PC-9 (cell line): ENCODE measurements at regions not wholly inside any gene's neighbourhood (a gene's known extent, or its start where the extent isn't known, plus 50 kb on each side); places are given as distances from the start of the nearest gene placed in this dataset.

ENCODE experiments used
- BruUV-seq: library from RNA; stranded (reverse); fragments of 400-500 nt; replicated peaks from 2 replicates; lab custom pipeline; 2021; lab: Mats Ljungman, UMichigan
- CTCF ChIA-PET: fragments of 300-600 bp; sonication (Branson Sonifier 250); formaldehyde crosslinking; loops from one replicate; lab custom pipeline; 2022; ENCODE audit warnings: antibody characterized with exemption; lab: Charles Lee
- POLR2A ChIA-PET: fragments of 300-600 bp; sonication (Branson Sonifier 250); formaldehyde crosslinking; loops from one replicate; lab custom pipeline; 2022; ENCODE audit warnings: antibody characterized with exemption; ENCODE audit not compliant: unreplicated experiment; lab: Charles Lee
- DNase-seq, 2 experiments: peaks; one replicate each; pipeline versions ENCODE4 v3.0.0 to v3.0.0-alpha.2; 2015 to 2022; ENCODE audit warnings: mixed read lengths in 1 of 2
- H2AFZ ChIP-seq: fragments of 200-600 bp; sonication (generic); 2 replicates; pipeline ENCODE4 v1.8.1; 2017; ENCODE audit warnings: antibody characterized with exemption
- H3F3A ChIP-seq: fragments of 200-600 bp; sonication (generic); 2 replicates; pipeline ENCODE4 v1.8.1; 2017; ENCODE audit warnings: antibody characterized with exemption, mild to moderate bottlenecking, low read depth; ENCODE audit not compliant: insufficient read depth
- H3K27ac ChIP-seq: fragments of 200-600 bp; sonication (generic); 2 replicates; pipeline ENCODE4 v1.6.1; 2016; ENCODE audit warnings: mixed run types
- H3K27me3 ChIP-seq: fragments of 200-600 bp; sonication (generic); 2 replicates; pipeline ENCODE4 v1.6.1; 2016; ENCODE audit warnings: low read depth, mixed run types; ENCODE audit not compliant: insufficient read depth
- H3K36me3 ChIP-seq: fragments of 200-600 bp; sonication (generic); 2 replicates; pipeline ENCODE4 v1.6.1; 2016; ENCODE audit warnings: low read depth, mixed run types
- H3K4me1 ChIP-seq: fragments of 200-600 bp; sonication (generic); replicated peaks from 2 replicates; pipeline ENCODE4 v1.6.1; 2016; ENCODE audit warnings: mixed run types; ENCODE audit not compliant: insufficient read depth
- H3K4me2 ChIP-seq: fragments of 200-600 bp; sonication (generic); 2 replicates; pipeline ENCODE4 v1.6.1; 2017; ENCODE audit warnings: mixed run types
- H3K4me3 ChIP-seq: fragments of 200-600 bp; sonication (generic); 2 replicates; pipeline ENCODE4 v1.6.1; 2016; ENCODE audit warnings: mixed run types
- H3K79me2 ChIP-seq: fragments of 200-600 bp; sonication (generic); 2 replicates; pipeline ENCODE4 v1.6.1; 2017; ENCODE audit warnings: low read depth, mixed run types
- H3K9me2 ChIP-seq: fragments of 200-600 bp; sonication (generic); 2 replicates; pipeline ENCODE4 v1.8.1; 2017; ENCODE audit warnings: mild to moderate bottlenecking; ENCODE audit not compliant: insufficient read depth
- H3K9me3 ChIP-seq: fragments of 200-600 bp; sonication (generic); 2 replicates; pipeline ENCODE4 v1.8.1; 2016; ENCODE audit warnings: low read depth; ENCODE audit not compliant: insufficient read depth
- H4K20me1 ChIP-seq: fragments of 200-600 bp; sonication (generic); 2 replicates; pipeline ENCODE4 v1.8.1; 2017; ENCODE audit not compliant: insufficient read depth
- EZH2 ChIP-seq: fragments of 200-600 bp; sonication (generic); IDR thresholded peaks from 2 replicates; pipeline ENCODE4 v1.8.0; 2017; ENCODE audit warnings: antibody characterized with exemption, low read depth
- intact Hi-C: fragments of 100-400 bp; cut with micrococcal nuclease; formaldehyde crosslinking; loops from one replicate; pipeline ENCODE4 v1.10.0; 2022; ENCODE audit not compliant: unreplicated experiment
- TF ChIP-seq, protein P1 (sequence below): fragments of 200-600 bp; sonication (generic); conservative IDR thresholded peaks from 2 replicates; pipeline ENCODE4 v1.6.1; 2017; ENCODE audit warnings: mixed run types, antibody characterized with exemption, mild to moderate bottlenecking, moderate library complexity

DNA sequence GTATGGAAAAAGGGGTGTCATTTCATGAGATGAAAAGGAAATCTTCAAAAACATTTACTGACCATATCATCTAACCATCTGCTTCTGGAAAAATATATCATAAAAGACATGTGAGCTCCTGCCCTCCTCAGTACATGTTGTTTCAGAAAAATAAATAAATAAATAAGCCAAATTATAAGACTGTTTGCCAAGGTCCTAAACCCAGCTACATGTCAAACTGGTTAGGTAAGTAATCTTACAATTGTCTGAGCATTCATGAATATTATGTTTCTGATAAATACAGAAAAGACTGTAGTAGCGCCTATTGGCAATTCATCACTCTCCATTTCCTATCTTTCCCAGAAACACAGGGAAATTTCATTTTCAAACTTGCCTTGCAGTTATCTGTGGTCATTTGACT, 138.9 kb upstream of the SETBP1 start:
- TF ChIP-seq EZH2, result no peak
- TF ChIP-seq, protein P1, sequence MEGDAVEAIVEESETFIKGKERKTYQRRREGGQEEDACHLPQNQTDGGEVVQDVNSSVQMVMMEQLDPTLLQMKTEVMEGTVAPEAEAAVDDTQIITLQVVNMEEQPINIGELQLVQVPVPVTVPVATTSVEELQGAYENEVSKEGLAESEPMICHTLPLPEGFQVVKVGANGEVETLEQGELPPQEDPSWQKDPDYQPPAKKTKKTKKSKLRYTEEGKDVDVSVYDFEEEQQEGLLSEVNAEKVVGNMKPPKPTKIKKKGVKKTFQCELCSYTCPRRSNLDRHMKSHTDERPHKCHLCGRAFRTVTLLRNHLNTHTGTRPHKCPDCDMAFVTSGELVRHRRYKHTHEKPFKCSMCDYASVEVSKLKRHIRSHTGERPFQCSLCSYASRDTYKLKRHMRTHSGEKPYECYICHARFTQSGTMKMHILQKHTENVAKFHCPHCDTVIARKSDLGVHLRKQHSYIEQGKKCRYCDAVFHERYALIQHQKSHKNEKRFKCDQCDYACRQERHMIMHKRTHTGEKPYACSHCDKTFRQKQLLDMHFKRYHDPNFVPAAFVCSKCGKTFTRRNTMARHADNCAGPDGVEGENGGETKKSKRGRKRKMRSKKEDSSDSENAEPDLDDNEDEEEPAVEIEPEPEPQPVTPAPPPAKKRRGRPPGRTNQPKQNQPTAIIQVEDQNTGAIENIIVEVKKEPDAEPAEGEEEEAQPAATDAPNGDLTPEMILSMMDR, result no peak
- Histone ChIP-seq H3K9me3 (no peaks in the 10 kb centered on the region), H4K20me1 (no peaks in the 10 kb centered on the region), H3K4me1 (peaks cover 28% of the 10 kb centered on the region), H3K27me3 (no peaks in the 10 kb centered on the region), H3K4me2 (no peak overlapping the region), H2AFZ (no peak overlapping the region), H3K27ac (no peak overlapping the region), H3K4me3 (no peak overlapping the region), H3K79me2 (no peaks in the 10 kb centered on the region), H3F3A (peaks cover 6% of the 10 kb centered on the region), H3K36me3 (no peaks in the 10 kb centered on the region), H3K9me2 (no peaks in the 10 kb centered on the region)
- ChIA-PET CTCF (no interaction called here), POLR2A (no interaction called here)
- intact Hi-C loops, result no loop called here
- DNase-seq, result no peak
- no TSS peak for BruUV-seq

DNA sequence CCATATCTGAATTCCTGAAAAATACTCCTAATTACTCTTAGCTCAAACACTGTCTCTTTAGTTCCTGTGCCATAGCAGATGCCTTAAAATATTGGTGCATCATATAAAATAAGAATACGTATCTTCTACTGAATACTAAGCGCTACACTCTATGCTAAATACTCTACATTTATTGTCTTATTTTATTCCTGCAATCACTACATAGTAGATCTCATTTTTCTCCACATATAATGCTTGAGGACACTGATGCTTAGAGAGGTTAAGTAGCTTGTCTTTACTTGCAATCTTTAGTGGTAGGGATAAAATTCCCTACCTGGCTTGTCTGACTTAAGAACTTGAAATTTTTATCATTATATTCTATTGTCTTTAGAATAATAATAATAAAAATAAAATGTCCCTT, 137.3 kb upstream of the SETBP1 start:
- Histone ChIP-seq H3F3A (no peaks in the 10 kb centered on the region), H3K79me2 (no peaks in the 10 kb centered on the region), H2AFZ (no peak overlapping the region), H4K20me1 (no peaks in the 10 kb centered on the region), H3K36me3 (no peaks in the 10 kb centered on the region), H3K4me1 (peaks cover 13% of the 10 kb centered on the region), H3K9me2 (no peaks in the 10 kb centered on the region), H3K4me3 (no peak overlapping the region), H3K9me3 (0 out of 2 replicates have a peak, but pooled peaks cover 3% of the 10 kb centered on the region), H3K27ac (no peak overlapping the region), H3K27me3 (no peaks in the 10 kb centered on the region), H3K4me2 (no peak overlapping the region)
- CTCF ChIA-PET, result no interaction called here
- TF ChIP-seq, protein P1, result no peak
- no peak for TF ChIP-seq EZH2
- BruUV-seq, result no TSS peak
- POLR2A ChIA-PET, result interaction anchor here (0.6 kb wide), 1 partner anchor 68 kb away, joined by 6 read pairs; no protein-coding TSS in a partner anchor
- intact Hi-C loops, result no loop called here
- no peak for DNase-seq

DNA sequence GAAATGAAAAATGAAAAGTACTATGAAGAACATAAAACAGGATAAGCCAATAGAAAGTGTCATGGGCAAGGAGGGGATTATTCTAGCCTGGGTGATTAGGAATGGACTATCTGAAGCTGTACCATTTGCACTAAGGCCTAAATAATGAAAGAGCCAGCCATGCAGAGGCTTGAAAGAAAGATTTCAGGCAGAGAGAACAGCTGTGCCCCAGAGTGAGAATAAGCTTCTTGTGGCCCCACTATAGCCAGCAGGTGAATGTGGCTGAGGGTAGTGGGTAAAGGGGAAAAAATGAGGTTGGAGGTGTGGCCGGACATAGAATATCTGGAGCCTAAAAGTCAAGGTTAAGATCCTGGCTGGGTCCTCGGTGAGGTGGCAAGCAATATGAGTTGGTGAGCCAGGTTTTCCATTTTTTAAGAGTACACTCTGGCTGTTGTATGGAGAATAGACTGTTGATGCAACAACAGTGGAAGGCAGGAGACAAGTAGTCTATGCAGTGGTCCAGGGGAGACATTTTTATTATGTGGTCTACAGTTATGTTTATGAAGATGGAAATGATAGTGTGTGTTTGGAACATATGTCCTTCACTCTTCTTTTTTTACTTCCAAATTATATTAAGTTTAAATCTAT, 135.2 kb upstream of the SETBP1 start:
- Histone ChIP-seq H3K79me2 (no peaks in the 10 kb centered on the region), H3F3A (no peaks in the 10 kb centered on the region), H3K9me3 (0 out of 2 replicates have a peak, but pooled peaks cover 3% of the 10 kb centered on the region), H3K4me3 (no peak overlapping the region), H3K4me2 (no peak overlapping the region), H2AFZ (no peak overlapping the region), H3K4me1 (peaks cover 10% of the 10 kb centered on the region), H3K27ac (no peak overlapping the region), H4K20me1 (no peaks in the 10 kb centered on the region), H3K27me3 (no peaks in the 10 kb centered on the region), H3K36me3 (no peaks in the 10 kb centered on the region), H3K9me2 (no peaks in the 10 kb centered on the region)
- BruUV-seq, result no TSS peak
- TF ChIP-seq, protein P1, result no peak
- no peak for TF ChIP-seq EZH2
- no peak for DNase-seq
- intact Hi-C loops, result no loop called here
- ChIA-PET CTCF (no interaction called here), POLR2A (no interaction called here)
